A673 (cell line): ENCODE measurements at regions not wholly inside any gene's neighbourhood (a gene's known extent, or its start where the extent isn't known, plus 50 kb on each side); places are given as distances from the start of the nearest gene placed in this dataset.

Experiments used
- BruUV-seq: library from RNA; stranded (reverse); fragments of 400-500 nt; replicated peaks from 2 replicates; lab custom pipeline; 2021; lab: Mats Ljungman, UMichigan
- CTCF ChIA-PET: fragments of 300-600 bp; sonication (Branson Sonifier 250); formaldehyde crosslinking; loops from one replicate; lab custom pipeline; 2022; ENCODE audit warnings: antibody characterized with exemption; lab: Charles Lee
- POLR2A ChIA-PET: fragments of 300-600 bp; sonication (Branson Sonifier 250); formaldehyde crosslinking; loops from one replicate; lab custom pipeline; 2022; ENCODE audit warnings: antibody characterized with exemption; ENCODE audit not compliant: low non-redundant PET; lab: Charles Lee
- DNase-seq: peaks from one replicate; pipeline ENCODE4 v3.0.0-alpha.2; 2015; ENCODE audit warnings: low spot score
- H3K27ac ChIP-seq: fragments of 200-600 bp; sonication (generic); 2 replicates; pipeline ENCODE4 v1.5.1; 2016; ENCODE audit warnings: mixed run types, low read depth, mild to moderate bottlenecking, mixed read lengths, antibody characterized with exemption, low read length; ENCODE audit not compliant: poor library complexity, severe bottlenecking
- H3K27me3 ChIP-seq: fragments of 200-600 bp; sonication (generic); replicated peaks from 2 replicates; pipeline ENCODE4 v1.6.1; 2017; ENCODE audit warnings: mixed run types, low read depth, mild to moderate bottlenecking, mixed read lengths, antibody characterized with exemption, low read length; ENCODE audit not compliant: insufficient read depth, poor library complexity
- H3K36me3 ChIP-seq: fragments of 200-600 bp; sonication (generic); 2 replicates; pipeline ENCODE4 v1.6.1; 2016; ENCODE audit warnings: mixed run types, mild to moderate bottlenecking, mixed read lengths, antibody characterized with exemption, low read length; ENCODE audit not compliant: insufficient read depth, poor library complexity, severe bottlenecking
- H3K4me1 ChIP-seq: fragments of 200-600 bp; sonication (generic); 2 replicates; pipeline ENCODE4 v1.6.1; 2017; ENCODE audit warnings: mixed run types, mild to moderate bottlenecking, mixed read lengths, antibody characterized with exemption, low read length; ENCODE audit not compliant: insufficient read depth, poor library complexity, severe bottlenecking
- H3K4me3 ChIP-seq: fragments of 200-600 bp; sonication (generic); 2 replicates; pipeline ENCODE4 v1.5.1; 2016; ENCODE audit warnings: low read depth, mixed run types, mild to moderate bottlenecking, mixed read lengths, low read length; ENCODE audit not compliant: poor library complexity, severe bottlenecking
- H3K9me3 ChIP-seq: fragments of 200-600 bp; sonication (generic); 2 replicates; pipeline ENCODE4 v1.6.1; 2016; ENCODE audit warnings: mixed run types, low read depth, mild to moderate bottlenecking, mixed read lengths, antibody characterized with exemption, low read length; ENCODE audit not compliant: poor library complexity, severe bottlenecking
- CTCF ChIP-seq: fragments of 300-800, 200-600 bp; sonication (generic); conservative IDR thresholded peaks from 2 replicates; pipeline ENCODE4 v1.5.1; 2017; ENCODE audit warnings: low read depth, mild to moderate bottlenecking, antibody characterized with exemption, low read length, moderate library complexity, mixed read lengths
- EZH2 ChIP-seq: fragments of 200-600 bp; sonication (generic); IDR thresholded peaks from 2 replicates; pipeline ENCODE4 v1.6.1; 2017; ENCODE audit warnings: borderline replicate concordance, low read depth, mild to moderate bottlenecking, mixed read lengths, antibody characterized with exemption, low read length; ENCODE audit not compliant: poor library complexity, severe bottlenecking
- intact Hi-C: fragments of 100-400 bp; cut with micrococcal nuclease; formaldehyde crosslinking; loops from one replicate; pipeline ENCODE4 v1.10.0; 2022; ENCODE audit not compliant: unreplicated experiment

GRCh38 chr2:119086327-119086726 lies 72.2 kb downstream of the C1QL2 start:
- Histone ChIP-seq H3K36me3 (no peaks in the 10 kb centered on the region), H3K4me1 (no peaks in the 10 kb centered on the region), H3K4me3 (no peak overlapping the region), H3K9me3 (no peaks in the 10 kb centered on the region), H3K27me3 (peaks cover 3% of the 10 kb centered on the region), H3K27ac (no peak overlapping the region)
- intact Hi-C loops = no loop called here
- ChIA-PET POLR2A (no interaction called here), CTCF (no interaction called here)
- TF ChIP-seq EZH2 (no peak), CTCF (no peak)
- no peak for DNase-seq
- no TSS peak for BruUV-seq

GRCh38 chr2:119085613-119086012 lies 72.9 kb downstream of the C1QL2 start:
- no peak for DNase-seq
- peaks cover 3% of the 10 kb centered on the region for H3K27me3 ChIP-seq
- ChIA-PET CTCF (no interaction called here), POLR2A (no interaction called here)
- intact Hi-C loops = no loop called here
- H3K27ac ChIP-seq = no peak overlapping the region
- no TSS peak for BruUV-seq
- H3K4me1 ChIP-seq = no peaks in the 10 kb centered on the region
- H3K9me3 ChIP-seq = no peaks in the 10 kb centered on the region
- H3K36me3 ChIP-seq = no peaks in the 10 kb centered on the region
- H3K4me3 ChIP-seq = no peak overlapping the region
- TF ChIP-seq EZH2 (no peak), CTCF (no peak)

- peaks cover 14% of the 10 kb centered on the region for H3K27me3 ChIP-seq
- ChIA-PET POLR2A (no interaction called here), CTCF (no interaction called here)
- no peak for TF ChIP-seq CTCF
- no peak for TF ChIP-seq EZH2
- H3K9me3 ChIP-seq = no peaks in the 10 kb centered on the region
- intact Hi-C loops = no loop called here
- H3K27ac ChIP-seq = no peak overlapping the region
- no peaks in the 10 kb centered on the region for H3K4me1 ChIP-seq
- DNase-seq = no peak
- no TSS peak for BruUV-seq
- H3K36me3 ChIP-seq = no peaks in the 10 kb centered on the region
- H3K4me3 ChIP-seq = no peak overlapping the region
These were observed 75.1 kb downstream of the C1QL2 start for GRCh38 chr2:119083416-119083815.
